Neural progenitor cell (in vitro differentiated cells): ENCODE measurements at regions not wholly inside any gene's neighbourhood (a gene's known extent, or its start where the extent isn't known, plus 50 kb on each side); places are given as distances from the start of the nearest gene placed in this dataset.

ENCODE experiments used
- DNase-seq: peaks from one replicate; pipeline ENCODE4 v3.0.0-alpha.2; 2016; ENCODE audit warnings: low spot score
- H2AFZ ChIP-seq: fragments of 200-600 bp; sonication (generic); replicated peaks from 2 replicates; pipeline ENCODE4 v1.6.1; 2016; ENCODE audit warnings: antibody characterized with exemption
- H3F3A ChIP-seq: fragments of 200-600 bp; sonication (generic); 2 replicates; pipeline ENCODE4 v1.6.1; 2016; ENCODE audit warnings: antibody characterized with exemption, low read depth
- H3K27ac ChIP-seq: fragments of 200-600 bp; sonication (generic); 2 replicates; pipeline ENCODE4 v1.5.1; 2016; ENCODE audit warnings: mild to moderate bottlenecking
- H3K27me3 ChIP-seq: fragments of 200-600 bp; sonication (generic); 2 replicates; pipeline ENCODE4 v1.6.1; 2016; ENCODE audit warnings: mild to moderate bottlenecking, moderate library complexity
- H3K36me3 ChIP-seq: fragments of 200-600 bp; sonication (generic); 2 replicates; pipeline ENCODE4 v1.5.1; 2016
- H3K4me1 ChIP-seq: fragments of 200-600 bp; sonication (generic); 2 replicates; pipeline ENCODE4 v1.6.1; 2016; ENCODE audit warnings: mixed run types
- H3K4me2 ChIP-seq: fragments of 200-600 bp; sonication (generic); 2 replicates; pipeline ENCODE4 v1.6.1; 2016
- H3K4me3 ChIP-seq: fragments of 200-600 bp; sonication (generic); 2 replicates; pipeline ENCODE4 v1.5.1; 2016
- H3K79me2 ChIP-seq: fragments of 200-600 bp; sonication (generic); 2 replicates; pipeline ENCODE4 v1.6.1; 2016; ENCODE audit warnings: low read depth
- H3K9ac ChIP-seq: fragments of 200-600 bp; sonication (generic); 2 replicates; pipeline ENCODE4 v1.6.1; 2016
- H3K9me3 ChIP-seq: fragments of 200-600 bp; sonication (generic); 2 replicates; pipeline ENCODE4 v1.5.1; 2016; ENCODE audit warnings: low read depth
- H4K20me1 ChIP-seq: fragments of 200-600 bp; sonication (generic); 2 replicates; pipeline ENCODE4 v1.6.1; 2016; ENCODE audit warnings: low read depth
- H3K27ac Mint-ChIP-seq: 3 replicates; pipeline ENCODE4 v1.8.0; 2021; ENCODE audit warnings: mixed read lengths
- H3K27me3 Mint-ChIP-seq: 2 replicates; pipeline ENCODE4 v1.8.0; 2022; ENCODE audit warnings: low read depth, mild to moderate bottlenecking, inconsistent platforms, moderate library complexity, mixed read lengths; ENCODE audit not compliant: insufficient read depth
- H3K36me3 Mint-ChIP-seq: 3 replicates; pipeline ENCODE4 v1.8.0; 2021; ENCODE audit warnings: mixed read lengths
- H3K4me1 Mint-ChIP-seq: 3 replicates; pipeline ENCODE4 v1.8.0; 2021; ENCODE audit warnings: mixed read lengths
- H3K4me3 Mint-ChIP-seq: 3 replicates; pipeline ENCODE4 v1.8.0; 2021; ENCODE audit warnings: mild to moderate bottlenecking, moderate library complexity, mixed read lengths
- H3K9me3 Mint-ChIP-seq: 3 replicates; pipeline ENCODE4 v1.8.0; 2020; ENCODE audit warnings: mixed read lengths
- EZH2 ChIP-seq: fragments of 200-600 bp; sonication (generic); IDR thresholded peaks from 2 replicates; pipeline ENCODE4 v1.6.1; 2017; ENCODE audit warnings: antibody characterized with exemption, mild to moderate bottlenecking, moderate library complexity
- EZH2phosphoT487 ChIP-seq: fragments of 200-600 bp; sonication (generic); IDR thresholded peaks from 2 replicates; pipeline ENCODE4 v1.6.1; 2017; ENCODE audit warnings: antibody characterized with exemption
- TF ChIP-seq, protein P1 (sequence below): fragments of 200-600 bp; sonication (generic); IDR thresholded peaks from 2 replicates; pipeline ENCODE4 v1.5.1; 2017; ENCODE audit warnings: antibody characterized with exemption, mild to moderate bottlenecking

GRCh38 chr6:101226677-101227135, 166.8 kb upstream of the GRIK2 start:
- Histone ChIP-seq H3K4me2 (no peak overlapping the region), H3K9me3 (no peaks in the 10 kb centered on the region), H3K4me3 (no peak overlapping the region), H3F3A (no peaks in the 10 kb centered on the region), H2AFZ (no peak overlapping the region), H3K4me1 (no peaks in the 10 kb centered on the region), H3K79me2 (no peaks in the 10 kb centered on the region), H3K27ac (no peak overlapping the region), H3K36me3 (no peaks in the 10 kb centered on the region), H4K20me1 (no peaks in the 10 kb centered on the region), H3K27me3 (no peaks in the 10 kb centered on the region), H3K9ac (no peak overlapping the region)
- Mint-ChIP-seq H3K36me3 (no peaks in the 10 kb centered on the region), H3K4me3 (no peak overlapping the region), H3K4me1 (peaks cover 5% of the 10 kb centered on the region), H3K9me3 (no peaks in the 10 kb centered on the region), H3K27ac (no peak overlapping the region), H3K27me3 (peaks cover 2% of the 10 kb centered on the region)
- TF ChIP-seq EZH2phosphoT487 = no peak
- TF ChIP-seq, protein P1, sequence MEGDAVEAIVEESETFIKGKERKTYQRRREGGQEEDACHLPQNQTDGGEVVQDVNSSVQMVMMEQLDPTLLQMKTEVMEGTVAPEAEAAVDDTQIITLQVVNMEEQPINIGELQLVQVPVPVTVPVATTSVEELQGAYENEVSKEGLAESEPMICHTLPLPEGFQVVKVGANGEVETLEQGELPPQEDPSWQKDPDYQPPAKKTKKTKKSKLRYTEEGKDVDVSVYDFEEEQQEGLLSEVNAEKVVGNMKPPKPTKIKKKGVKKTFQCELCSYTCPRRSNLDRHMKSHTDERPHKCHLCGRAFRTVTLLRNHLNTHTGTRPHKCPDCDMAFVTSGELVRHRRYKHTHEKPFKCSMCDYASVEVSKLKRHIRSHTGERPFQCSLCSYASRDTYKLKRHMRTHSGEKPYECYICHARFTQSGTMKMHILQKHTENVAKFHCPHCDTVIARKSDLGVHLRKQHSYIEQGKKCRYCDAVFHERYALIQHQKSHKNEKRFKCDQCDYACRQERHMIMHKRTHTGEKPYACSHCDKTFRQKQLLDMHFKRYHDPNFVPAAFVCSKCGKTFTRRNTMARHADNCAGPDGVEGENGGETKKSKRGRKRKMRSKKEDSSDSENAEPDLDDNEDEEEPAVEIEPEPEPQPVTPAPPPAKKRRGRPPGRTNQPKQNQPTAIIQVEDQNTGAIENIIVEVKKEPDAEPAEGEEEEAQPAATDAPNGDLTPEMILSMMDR = peak; percentile 69
- peak; percentile 72 for DNase-seq

- Mint-ChIP-seq H3K4me1 (peaks cover 5% of the 10 kb centered on the region), H3K27ac (no peak overlapping the region), H3K36me3 (no peaks in the 10 kb centered on the region), H3K27me3 (peaks cover 2% of the 10 kb centered on the region), H3K9me3 (no peaks in the 10 kb centered on the region), H3K4me3 (no peak overlapping the region)
- TF ChIP-seq EZH2 (no peak), EZH2phosphoT487 (no peak)
- TF ChIP-seq, protein P1 = no peak
- no peak for DNase-seq
- Histone ChIP-seq H3K27ac (no peak overlapping the region), H3F3A (peaks cover 9% of the 10 kb centered on the region), H3K36me3 (no peaks in the 10 kb centered on the region), H3K79me2 (no peaks in the 10 kb centered on the region), H4K20me1 (no peaks in the 10 kb centered on the region), H3K4me3 (no peak overlapping the region), H3K4me2 (no peak overlapping the region), H3K9ac (no peak overlapping the region), H3K9me3 (no peaks in the 10 kb centered on the region), H2AFZ (no peak overlapping the region), H3K4me1 (peaks cover 6% of the 10 kb centered on the region), H3K27me3 (no peaks in the 10 kb centered on the region)
Measured at GRCh38 chr6:101230866-101231265, 162.6 kb upstream of the GRIK2 start.

GRCh38 chr6:101231606-101232235, 161.8 kb upstream of the GRIK2 start:
- Histone ChIP-seq H3K36me3 (no peaks in the 10 kb centered on the region), H3K79me2 (no peaks in the 10 kb centered on the region), H2AFZ (no peak overlapping the region), H3K9me3 (no peaks in the 10 kb centered on the region), H3K27ac (no peak overlapping the region), H3F3A (peaks cover 9% of the 10 kb centered on the region), H3K9ac (no peak overlapping the region), H3K4me3 (no peak overlapping the region), H3K4me2 (no peak overlapping the region), H4K20me1 (no peaks in the 10 kb centered on the region), H3K4me1 (peaks cover 6% of the 10 kb centered on the region), H3K27me3 (no peaks in the 10 kb centered on the region)
- no peak overlapping the region for H3K4me3 Mint-ChIP-seq
- H3K27me3 Mint-ChIP-seq = peaks cover 2% of the 10 kb centered on the region
- TF ChIP-seq EZH2 (no peak), EZH2phosphoT487 (no peak)
- TF ChIP-seq, protein P1 = no peak
- DNase-seq = no peak
- no peaks in the 10 kb centered on the region for H3K36me3 Mint-ChIP-seq
- H3K27ac Mint-ChIP-seq = no peak overlapping the region
- peaks cover 1% of the 10 kb centered on the region for H3K4me1 Mint-ChIP-seq
- no peaks in the 10 kb centered on the region for H3K9me3 Mint-ChIP-seq
